Hippocampal formation (tissue), 2 donors: ENCODE measurements at regions not wholly inside any gene's neighbourhood (a gene's known extent, or its start where the extent isn't known, plus 50 kb on each side); places are given as distances from the start of the nearest gene placed in this dataset.

Experiments
- DNase-seq, 2 donors: peaks; one replicate each; lab custom pipeline; 2025; lab: John Stamatoyannopoulos, UW

DNA sequence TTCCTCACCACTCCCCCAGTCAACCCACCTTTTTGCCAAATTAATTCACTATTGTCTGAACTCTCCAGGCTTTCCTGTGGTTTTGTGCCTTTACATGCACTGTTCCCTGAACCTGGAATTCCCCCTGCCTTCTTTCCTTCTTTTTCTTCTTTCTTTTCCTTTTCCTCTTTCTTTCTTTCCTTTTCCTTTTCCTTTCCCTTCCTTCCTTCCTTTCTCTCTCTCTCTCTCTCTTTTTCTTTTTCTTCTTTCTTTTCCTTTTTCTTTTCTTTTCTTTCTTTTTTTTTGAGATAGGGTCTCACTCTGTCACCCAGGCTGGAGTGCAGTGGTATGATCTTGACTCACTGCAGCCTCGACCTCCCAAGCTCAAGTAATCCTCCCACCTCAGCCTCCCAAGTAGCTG is 56.6 kb upstream of the CDC42BPA start:
- no peak for DNase-seq

GRCh38 chr1:227372726-227373130 is 54.4 kb upstream of the CDC42BPA start:
- DNase-seq: no peak

DNA sequence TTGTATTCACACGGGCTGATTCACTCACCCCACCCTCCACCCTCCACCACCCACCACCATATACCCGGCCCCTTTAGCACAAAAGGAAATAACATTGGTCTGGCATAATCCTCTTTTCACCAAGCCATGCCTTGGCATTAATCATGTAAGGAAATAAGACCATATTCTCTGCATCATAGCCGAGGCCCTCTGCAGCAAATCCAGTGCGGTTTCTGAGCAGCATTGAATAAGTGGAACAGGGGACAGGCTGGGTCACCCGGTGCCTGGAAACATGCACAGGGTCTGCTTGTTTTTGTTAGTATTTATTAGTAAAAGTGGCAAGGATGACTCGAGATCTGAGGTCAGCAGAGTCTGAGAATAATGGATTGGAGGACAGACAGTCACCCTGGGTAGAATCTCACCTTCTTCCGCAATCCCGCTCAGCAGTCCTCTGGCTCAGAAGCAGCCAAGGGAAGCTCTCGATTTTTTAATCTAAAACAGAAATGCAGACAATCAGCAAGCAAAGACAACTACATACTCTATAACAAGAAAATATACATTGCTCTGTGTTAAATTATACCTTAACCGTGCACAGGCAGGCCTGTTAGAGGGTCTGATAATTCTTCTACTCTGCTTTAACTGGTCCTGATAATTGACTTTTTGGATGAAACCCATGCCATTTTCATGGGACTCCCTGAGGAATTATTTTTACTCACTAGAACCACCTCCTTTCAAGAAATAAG is 52.4 kb upstream of the CDC42BPA start:
- DNase-seq: no peak

GRCh38 chr1:227369102-227369760 is 50.9 kb upstream of the CDC42BPA start:
- no peak for DNase-seq
